IPS DF 6.9 (cell line): ENCODE measurements at regions not wholly inside any gene's neighbourhood (a gene's known extent, or its start where the extent isn't known, plus 50 kb on each side); places are given as distances from the start of the nearest gene placed in this dataset.
"Not testable (repeated sequence)": the region's sequence is repeated elsewhere in the genome, so short reads cannot be mapped to it uniquely, and the experiment has no call there.

Experiments used
- DNase-seq: peaks from one replicate; pipeline ENCODE4 v3.0.0-alpha.2; 2013; ENCODE audit warnings: low read depth, low spot score
- H3K27ac ChIP-seq: one replicate; pipeline ENCODE4 v1.5.1; 2013; ENCODE audit warnings: low read length, control low read depth
- H3K27me3 ChIP-seq: 2 replicates; pipeline ENCODE4 v1.6.1; 2013; ENCODE audit warnings: mild to moderate bottlenecking, low read length; ENCODE audit not compliant: control insufficient read depth, insufficient read depth
- H3K36me3 ChIP-seq: 2 replicates; pipeline ENCODE4 v1.6.1; 2013; ENCODE audit warnings: low read length; ENCODE audit not compliant: control insufficient read depth, insufficient read depth
- H3K4me1 ChIP-seq: 2 replicates; pipeline ENCODE4 v1.6.1; 2013; ENCODE audit warnings: low read length; ENCODE audit not compliant: control insufficient read depth, insufficient read depth
- H3K4me3 ChIP-seq: 2 replicates; pipeline ENCODE4 v1.5.1; 2013; ENCODE audit warnings: mild to moderate bottlenecking, low read length
- H3K9me3 ChIP-seq: 2 replicates; pipeline ENCODE4 v1.6.1; 2013; ENCODE audit warnings: low read length, inconsistent platforms; ENCODE audit not compliant: control insufficient read depth, insufficient read depth
- WGBS: extraction: QIAGEN DNeasy Blood & Tissue Kit; methylation state at CpG from one replicate; pipeline ENCODE4 v1.1.7; 2013; ENCODE audit warnings: mixed read lengths, missing lambda C conversion rate; ENCODE audit not compliant: insufficient read length, insufficient coverage; 5-methylcytosine and 5-hydroxymethylcytosine counted together

DNA sequence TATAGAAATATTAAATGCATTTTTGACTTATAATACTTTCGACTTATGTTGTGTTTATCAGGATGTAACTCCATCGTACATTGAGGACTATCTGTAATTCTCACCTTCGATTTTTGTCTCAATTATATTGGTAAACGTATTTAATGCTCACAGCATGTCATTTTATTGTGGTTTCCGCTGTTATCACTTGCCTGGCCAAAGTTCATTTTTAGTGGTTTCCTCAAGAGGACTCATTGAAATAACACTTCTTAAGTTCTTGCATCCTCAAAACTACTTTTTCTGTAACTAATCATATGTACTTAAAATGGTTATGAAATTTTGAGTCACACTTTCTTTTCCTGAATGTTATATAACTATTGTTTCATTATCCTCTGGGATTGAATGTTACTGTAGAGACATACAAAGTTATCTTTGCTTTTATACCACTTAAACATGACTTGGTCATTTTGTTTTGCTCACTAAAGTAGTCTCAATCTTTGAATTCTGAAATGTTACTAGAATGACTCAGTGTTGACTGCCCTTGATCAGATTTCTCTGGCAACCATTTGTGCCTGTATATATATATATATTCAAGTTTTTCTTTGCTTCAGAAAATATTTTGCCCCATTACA is 289.6 kb upstream of the PROX1 start:
- Histone ChIP-seq H3K27me3 (no peaks in the 10 kb centered on the region), H3K9me3 (no peaks in the 10 kb centered on the region), H3K4me1 (no peaks in the 10 kb centered on the region), H3K36me3 (no peaks in the 10 kb centered on the region), H3K27ac (no peak overlapping the region), H3K4me3 (no peak overlapping the region)
- no peak for DNase-seq
- no CpG with 5 or more reads among the region's 5 CpGs for WGBS

- Histone ChIP-seq H3K9me3 (no peaks in the 10 kb centered on the region), H3K27ac (no peak overlapping the region), H3K36me3 (no peaks in the 10 kb centered on the region), H3K27me3 (no peaks in the 10 kb centered on the region), H3K4me1 (no peaks in the 10 kb centered on the region), H3K4me3 (no peak overlapping the region)
- no peak for DNase-seq
Observed at GRCh38 chr1:213702703-213703102, 285.1 kb upstream of the PROX1 start.

DNA sequence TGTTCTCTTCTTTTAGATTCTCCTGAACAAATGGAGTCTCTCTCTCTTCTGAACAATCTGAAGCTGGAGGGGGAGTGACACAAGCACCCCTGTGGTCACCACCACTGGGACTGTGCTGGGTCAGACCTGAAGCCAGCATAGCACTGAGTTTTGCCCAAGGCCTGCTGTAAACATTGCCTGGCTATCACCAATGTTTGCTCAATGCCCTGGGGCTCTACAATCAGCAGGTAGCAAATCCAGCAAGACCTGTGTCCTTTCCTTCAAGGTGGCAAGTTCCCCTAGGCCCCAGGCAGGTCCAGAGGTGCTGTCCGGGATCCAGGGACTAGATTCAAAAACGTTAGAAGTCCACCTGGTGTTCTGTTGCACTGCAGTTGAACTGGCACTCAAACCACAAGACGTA is 282.8 kb upstream of the PROX1 start:
- no peaks in the 10 kb centered on the region for H3K9me3 ChIP-seq
- H3K27me3 ChIP-seq: no peaks in the 10 kb centered on the region
- no CpG with 5 or more reads among the region's 3 CpGs for WGBS
- no peak for DNase-seq
- no peak overlapping the region for H3K4me3 ChIP-seq
- H3K27ac ChIP-seq: no peak overlapping the region
- no peaks in the 10 kb centered on the region for H3K4me1 ChIP-seq
- no peaks in the 10 kb centered on the region for H3K36me3 ChIP-seq

DNA sequence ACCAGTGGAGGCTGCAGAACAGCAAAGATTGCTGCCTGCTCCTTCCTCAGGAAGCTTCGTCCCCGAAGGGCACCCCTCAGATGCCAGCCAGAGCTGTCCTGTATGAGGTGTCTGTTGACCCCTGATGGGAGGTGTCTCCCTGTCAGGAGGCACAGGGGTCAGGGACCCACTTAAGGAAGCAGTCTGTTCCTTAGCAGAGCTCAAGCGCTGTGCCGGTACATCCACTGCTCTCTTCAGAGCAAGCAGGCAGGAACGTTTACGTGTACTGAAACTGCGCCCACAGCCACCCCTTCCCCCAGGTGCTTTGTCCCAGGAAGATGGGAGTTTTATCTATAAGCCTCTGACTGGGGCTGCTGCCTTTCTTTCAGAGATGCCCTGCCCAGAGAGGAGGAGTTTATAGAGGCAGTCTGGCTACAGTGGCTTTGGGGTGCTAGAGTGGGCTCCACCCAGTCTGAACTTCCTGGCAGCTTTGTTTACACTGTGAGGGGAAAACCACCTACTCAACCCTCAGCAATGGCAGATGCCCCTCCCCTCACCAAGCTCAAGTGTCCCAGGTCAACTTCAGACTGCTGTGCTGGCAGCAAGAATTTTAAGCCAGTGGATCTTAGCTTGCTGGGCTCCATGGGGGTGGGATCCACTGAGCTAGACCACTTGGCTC is 275.8 kb upstream of the PROX1 start:
- H3K4me1 ChIP-seq, H3K9me3 ChIP-seq, H3K36me3 ChIP-seq, H3K4me3 ChIP-seq, H3K27ac ChIP-seq, DNase-seq, H3K27me3 ChIP-seq: not testable (repeated sequence)
- no CpG with 5 or more reads among the region's 7 CpGs for WGBS

DNA sequence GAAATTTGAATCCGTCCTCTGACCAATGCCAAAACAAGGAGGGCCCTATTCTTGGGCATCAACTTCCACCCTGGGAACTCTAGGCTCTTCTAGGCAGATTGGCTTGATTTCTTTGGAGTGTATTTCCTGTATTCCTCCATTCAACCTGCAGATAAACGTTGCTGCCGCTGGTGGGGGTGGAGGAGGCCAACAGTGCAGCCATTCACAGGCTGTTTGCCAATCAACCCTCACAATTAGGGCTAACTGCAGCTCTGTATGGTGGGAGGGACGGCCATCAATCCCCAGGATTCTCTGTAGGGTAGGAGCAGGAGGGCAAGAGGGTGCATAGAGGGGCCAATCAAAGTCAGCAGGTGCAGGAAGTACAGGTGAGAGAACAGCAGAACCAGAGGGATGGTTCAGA is 273.1 kb upstream of the PROX1 start:
- no CpG with 5 or more reads among the region's 4 CpGs for WGBS
- Histone ChIP-seq H3K27ac (no peak overlapping the region), H3K36me3 (no peaks in the 10 kb centered on the region), H3K27me3 (no peaks in the 10 kb centered on the region), H3K4me1 (no peaks in the 10 kb centered on the region), H3K4me3 (no peak overlapping the region), H3K9me3 (no peaks in the 10 kb centered on the region)
- no peak for DNase-seq

- no peak for DNase-seq
- no peak overlapping the region for H3K4me3 ChIP-seq
- no peaks in the 10 kb centered on the region for H3K27me3 ChIP-seq
- no CpG with 5 or more reads among the region's 1 CpG for WGBS
- H3K27ac ChIP-seq: no peak overlapping the region
- H3K36me3 ChIP-seq: no peaks in the 10 kb centered on the region
- no peaks in the 10 kb centered on the region for H3K4me1 ChIP-seq
- H3K9me3 ChIP-seq: no peaks in the 10 kb centered on the region
Observed at GRCh38 chr1:213715182-213715581, 272.6 kb upstream of the PROX1 start.

DNA sequence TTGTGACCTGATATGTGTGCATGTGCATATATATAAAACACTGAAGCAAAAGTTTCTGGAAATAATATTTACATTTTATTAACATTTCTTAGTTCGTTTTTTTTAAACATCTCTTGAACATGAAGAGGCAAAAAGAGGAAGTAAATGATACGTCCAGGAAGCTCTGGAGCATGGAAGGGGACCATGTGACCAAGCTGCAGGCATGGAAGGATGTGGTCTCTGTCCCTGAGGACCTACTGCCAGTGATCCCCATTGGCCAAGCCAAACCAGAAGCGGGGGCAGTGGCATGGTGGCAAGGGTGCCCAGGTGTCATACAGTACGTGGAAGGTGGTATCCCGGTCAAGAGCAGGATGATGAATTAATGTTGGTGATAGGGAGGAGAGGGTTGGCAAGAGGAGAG is 268.3 kb upstream of the PROX1 start:
- Histone ChIP-seq H3K27ac (no peak overlapping the region), H3K4me1 (no peaks in the 10 kb centered on the region), H3K36me3 (no peaks in the 10 kb centered on the region), H3K9me3 (no peaks in the 10 kb centered on the region), H3K27me3 (no peaks in the 10 kb centered on the region), H3K4me3 (no peak overlapping the region)
- no CpG with 5 or more reads among the region's 5 CpGs for WGBS
- no peak for DNase-seq

DNA sequence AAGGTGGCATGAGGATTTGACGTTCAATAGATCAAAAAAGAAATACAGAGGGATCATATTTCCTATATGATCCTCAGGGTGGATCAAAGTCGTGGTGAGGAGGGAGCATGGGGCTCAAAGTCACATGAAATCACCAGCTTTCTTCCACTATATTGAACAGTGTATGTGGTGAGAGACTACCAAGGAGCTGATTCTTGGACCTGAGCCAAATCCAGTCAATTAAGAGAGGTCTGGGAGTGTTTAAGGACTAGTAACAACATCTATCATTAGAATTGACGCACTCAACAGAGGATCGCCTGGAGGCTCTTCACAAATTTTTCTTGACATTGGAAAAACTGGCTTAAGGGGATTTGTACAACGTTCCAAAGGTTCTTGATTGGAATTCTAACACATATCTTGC is 267.7 kb upstream of the PROX1 start:
- WGBS: no CpG with 5 or more reads among the region's 5 CpGs
- no peak overlapping the region for H3K4me3 ChIP-seq
- H3K9me3 ChIP-seq: no peaks in the 10 kb centered on the region
- DNase-seq: no peak
- H3K27me3 ChIP-seq: no peaks in the 10 kb centered on the region
- H3K4me1 ChIP-seq: no peaks in the 10 kb centered on the region
- H3K27ac ChIP-seq: no peak overlapping the region
- H3K36me3 ChIP-seq: no peaks in the 10 kb centered on the region

GRCh38 chr1:213723187-213723586 is 264.6 kb upstream of the PROX1 start:
- no CpG with 5 or more reads among the region's 2 CpGs for WGBS
- Histone ChIP-seq H3K27me3 (no peaks in the 10 kb centered on the region), H3K9me3 (no peaks in the 10 kb centered on the region), H3K4me3 (no peak overlapping the region), H3K36me3 (no peaks in the 10 kb centered on the region), H3K27ac (no peak overlapping the region), H3K4me1 (no peaks in the 10 kb centered on the region)
- no peak for DNase-seq

DNA sequence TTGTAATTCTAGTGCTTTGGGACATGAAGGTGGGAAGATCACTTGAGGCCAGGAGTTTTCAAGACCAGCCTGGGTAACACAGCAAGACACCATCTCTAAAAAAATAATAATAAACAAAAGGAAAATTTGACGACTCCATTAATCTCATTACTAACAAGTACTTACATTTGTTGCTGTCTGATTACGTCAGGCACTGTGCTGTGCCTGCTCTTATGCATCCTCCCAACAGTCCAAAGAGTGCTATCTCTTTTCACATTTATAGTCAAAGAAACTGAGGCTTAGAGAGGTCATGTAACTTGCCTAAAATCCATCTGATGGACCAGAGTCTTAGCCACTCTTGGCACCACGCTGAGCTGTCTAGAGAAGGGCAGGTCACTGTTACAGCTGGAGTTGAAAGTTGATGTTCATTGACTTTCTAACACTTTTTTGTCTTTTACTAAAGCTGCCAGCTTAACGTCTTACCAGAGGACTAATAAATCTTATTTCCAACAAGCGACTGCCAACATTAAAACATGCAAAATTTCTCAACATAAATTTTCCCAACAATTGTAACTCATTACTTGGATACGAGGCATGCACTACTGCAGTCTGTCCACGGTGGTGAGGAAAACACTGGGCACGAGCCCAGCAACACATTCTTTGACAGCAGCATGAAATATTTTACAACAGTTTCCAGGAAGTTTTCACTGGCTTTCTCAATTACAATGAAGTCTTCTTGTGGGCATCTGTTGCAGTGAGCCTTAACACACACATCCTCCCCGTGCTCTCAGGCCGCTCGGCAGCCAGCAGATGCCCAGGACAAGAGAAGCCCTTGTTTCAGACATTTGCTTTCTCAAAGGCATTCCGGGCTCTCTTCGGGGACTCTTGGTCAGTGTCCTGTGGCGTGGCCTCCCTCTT is 262.9 kb upstream of the PROX1 start:
- Histone ChIP-seq H3K27me3 (no peaks in the 10 kb centered on the region), H3K36me3 (no peaks in the 10 kb centered on the region), H3K27ac (no peak overlapping the region), H3K4me3 (no peak overlapping the region), H3K9me3 (no peaks in the 10 kb centered on the region), H3K4me1 (no peaks in the 10 kb centered on the region)
- DNase-seq: no peak
- WGBS: 100% methylated on average over 1 of the region's 14 CpGs
